Testis (tissue), 2 donors: ENCODE measurements at regions not wholly inside any gene's neighbourhood (a gene's known extent, or its start where the extent isn't known, plus 50 kb on each side); places are given as distances from the start of the nearest gene placed in this dataset.
"Not testable (repeated sequence)": the region's sequence is repeated elsewhere in the genome, so short reads cannot be mapped to it uniquely, and the experiment has no call there.

Experiments used
- DNase-seq: peaks from one replicate; pipeline ENCODE4 v3.0.0-alpha.2; 2019
- H3K27ac ChIP-seq, 2 donors: fragments of 200-600 bp; sonication (generic); one replicate each; pipeline ENCODE4 v1.5.1; 2019
- H3K27me3 ChIP-seq: fragments of 200-600 bp; sonication (generic); one replicate; pipeline ENCODE4 v1.5.1; 2019
- H3K36me3 ChIP-seq: fragments of 200-600 bp; sonication (generic); one replicate; pipeline ENCODE4 v1.5.1; 2017; ENCODE audit warnings: low read depth; ENCODE audit errors: missing control alignments
- H3K4me1 ChIP-seq: fragments of 200-600 bp; sonication (generic); one replicate; pipeline ENCODE4 v1.5.1; 2019
- H3K4me3 ChIP-seq, 2 donors: fragments of 200-600 bp; sonication (generic); one replicate each; pipeline ENCODE4 v1.5.1; 2017 to 2019
- H3K9me3 ChIP-seq: fragments of 200-600 bp; sonication (generic); one replicate; pipeline ENCODE4 v1.5.1; 2017
- POLR2A ChIP-seq: fragments of 450-650 bp; IDR thresholded peaks from one replicate; pipeline ENCODE4 v1.6.1; 2017; ENCODE audit warnings: antibody characterized with exemption, mild to moderate bottlenecking, moderate library complexity
- WGBS, 2 donors: methylation state at CpG; one replicate each; pipeline ENCODE4 v1.1.5; 2018; 5-methylcytosine and 5-hydroxymethylcytosine counted together
- intact Hi-C: fragments of 100-400 bp; cut with DNase I; formaldehyde crosslinking; loops from one replicate; pipeline ENCODE4 v1.15.1; 2023; ENCODE audit warnings: low total_unique reads
- TF ChIP-seq, protein P1 (sequence below), 3 experiments: fragments of 450-650 bp in 2 of 3; fragments of 200-600 bp in 1 of 3; sonication (generic) in 1 of 3; IDR thresholded peaks; one replicate each; pipeline ENCODE4 v1.5.1; 2016 to 2019; ENCODE audit warnings: antibody characterized with exemption in 3 of 3, mild to moderate bottlenecking in 2 of 3, moderate library complexity in 1 of 3

DNA sequence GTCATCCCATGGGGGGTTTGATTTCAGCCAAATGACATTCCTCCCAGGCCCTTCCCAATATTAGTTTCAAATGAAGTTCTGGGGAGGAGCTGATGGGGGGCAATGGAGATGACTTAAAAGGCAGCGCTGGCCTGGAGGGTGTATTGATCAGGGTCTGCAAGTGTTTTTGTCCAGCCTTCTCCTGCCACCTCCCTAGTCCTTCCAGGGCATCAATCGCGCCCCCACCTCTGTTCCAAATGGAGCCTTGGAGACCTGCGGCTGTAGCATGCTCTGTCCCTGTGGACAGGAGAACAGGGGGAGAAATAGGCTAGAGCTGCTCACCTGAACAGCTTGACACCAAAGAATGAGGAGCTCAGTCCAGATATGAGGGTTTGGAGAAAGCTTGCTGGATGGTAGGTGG, 386.8 kb upstream of the PODXL start:
- intact Hi-C loops: loop anchor here (10.0 kb wide), 1 partner anchor 642 kb away; no protein-coding TSS in a partner anchor
- Histone ChIP-seq H3K4me1 (peaks cover 5% of the 10 kb centered on the region), H3K9me3 (no peaks in the 10 kb centered on the region), H3K36me3 (no peaks in the 10 kb centered on the region), H3K27ac (no peak overlapping the region), H3K27me3 (no peaks in the 10 kb centered on the region), H3K4me3 (no peak overlapping the region)
- no peak for DNase-seq
- WGBS, 2 donors: 83 to 97% methylated on average over 4 of the region's 4 CpGs
- TF ChIP-seq, protein P1, sequence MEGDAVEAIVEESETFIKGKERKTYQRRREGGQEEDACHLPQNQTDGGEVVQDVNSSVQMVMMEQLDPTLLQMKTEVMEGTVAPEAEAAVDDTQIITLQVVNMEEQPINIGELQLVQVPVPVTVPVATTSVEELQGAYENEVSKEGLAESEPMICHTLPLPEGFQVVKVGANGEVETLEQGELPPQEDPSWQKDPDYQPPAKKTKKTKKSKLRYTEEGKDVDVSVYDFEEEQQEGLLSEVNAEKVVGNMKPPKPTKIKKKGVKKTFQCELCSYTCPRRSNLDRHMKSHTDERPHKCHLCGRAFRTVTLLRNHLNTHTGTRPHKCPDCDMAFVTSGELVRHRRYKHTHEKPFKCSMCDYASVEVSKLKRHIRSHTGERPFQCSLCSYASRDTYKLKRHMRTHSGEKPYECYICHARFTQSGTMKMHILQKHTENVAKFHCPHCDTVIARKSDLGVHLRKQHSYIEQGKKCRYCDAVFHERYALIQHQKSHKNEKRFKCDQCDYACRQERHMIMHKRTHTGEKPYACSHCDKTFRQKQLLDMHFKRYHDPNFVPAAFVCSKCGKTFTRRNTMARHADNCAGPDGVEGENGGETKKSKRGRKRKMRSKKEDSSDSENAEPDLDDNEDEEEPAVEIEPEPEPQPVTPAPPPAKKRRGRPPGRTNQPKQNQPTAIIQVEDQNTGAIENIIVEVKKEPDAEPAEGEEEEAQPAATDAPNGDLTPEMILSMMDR (IDR thresholded peaks at IDR 0.05): no peak
- TF ChIP-seq POLR2A: no peak

DNA sequence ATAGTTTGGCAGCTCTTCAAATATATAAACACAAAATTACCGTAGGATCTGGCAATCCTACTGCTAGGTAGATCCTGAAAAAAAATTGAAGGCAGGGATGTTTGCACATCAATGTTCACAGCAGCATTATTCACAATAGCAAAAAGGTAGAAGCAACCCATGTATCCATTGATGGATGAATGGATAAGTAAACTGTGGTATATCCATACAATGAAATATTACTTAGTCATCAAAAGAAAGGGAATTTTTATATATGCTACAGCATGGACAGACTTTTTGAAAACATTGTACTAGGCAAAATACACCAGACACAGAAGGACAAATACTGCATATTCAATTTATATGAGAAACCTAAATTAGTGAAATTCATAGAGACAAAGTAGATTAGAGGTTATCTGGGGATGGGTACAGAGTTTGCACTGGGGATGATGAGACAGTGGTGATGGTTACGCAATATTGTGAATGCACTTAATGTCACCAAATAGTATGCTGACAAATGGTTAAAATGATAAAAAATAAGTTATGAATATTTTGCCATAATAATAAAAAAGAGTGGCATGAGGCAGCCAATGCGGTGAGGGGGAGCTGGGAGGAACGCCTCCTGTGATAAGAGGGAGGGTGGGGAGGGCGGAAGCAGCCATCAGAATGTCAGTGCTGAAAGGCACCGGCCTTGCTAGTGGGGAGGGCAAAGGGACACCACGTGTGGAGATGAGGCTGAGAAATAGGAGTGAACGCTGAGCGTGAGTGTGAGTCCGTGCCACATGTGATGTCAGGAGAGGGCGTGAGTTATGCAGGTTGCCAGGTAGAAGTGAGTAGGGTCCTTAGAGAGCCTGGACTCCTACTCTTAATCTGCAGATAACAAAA, 386.1 kb upstream of the PODXL start:
- Histone ChIP-seq H3K36me3 (no peaks in the 10 kb centered on the region), H3K9me3 (no peaks in the 10 kb centered on the region), H3K27me3 (no peaks in the 10 kb centered on the region), H3K27ac (no peak overlapping the region), H3K4me3 (no peak overlapping the region), H3K4me1 (peaks cover 5% of the 10 kb centered on the region)
- WGBS, 2 donors: 82 to 90% methylated on average over 11 of the region's 11 CpGs
- no peak for DNase-seq
- TF ChIP-seq POLR2A: no peak
- TF ChIP-seq, protein P1 (IDR thresholded peaks at IDR 0.05): no peak
- intact Hi-C loops: loop anchor here (10.0 kb wide), 1 partner anchor 642 kb away; no protein-coding TSS in a partner anchor

DNA sequence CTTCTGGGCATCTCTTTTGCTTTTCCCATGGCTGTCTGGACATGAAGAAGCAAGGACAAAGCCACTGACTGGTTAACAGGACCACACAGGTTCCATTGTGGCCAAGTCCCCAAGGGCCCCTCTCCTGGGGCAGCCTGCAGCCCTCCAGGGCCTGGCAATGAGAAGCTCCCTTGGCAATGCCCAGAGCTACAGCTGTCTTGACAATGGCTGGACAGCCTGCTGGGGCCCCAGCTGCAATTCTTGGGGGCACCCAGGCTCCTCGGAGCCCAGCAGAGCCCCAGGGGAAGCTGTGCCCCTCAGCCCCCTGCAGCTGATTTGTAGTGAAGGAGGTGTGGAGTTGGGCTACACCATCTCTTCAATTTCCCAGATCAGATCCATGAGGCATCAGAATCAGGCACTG, 384.9 kb upstream of the PODXL start:
- Histone ChIP-seq H3K9me3 (no peaks in the 10 kb centered on the region), H3K4me1 (peaks cover 5% of the 10 kb centered on the region), H3K27me3 (no peaks in the 10 kb centered on the region), H3K27ac (no peak overlapping the region), H3K4me3 (no peak overlapping the region), H3K36me3 (no peaks in the 10 kb centered on the region)
- 64 to 83% methylated on average over 1 of the region's 1 CpG for WGBS, 2 donors
- no peak for DNase-seq
- intact Hi-C loops: loop anchor here (10.0 kb wide), 1 partner anchor 644 kb away; no protein-coding TSS in a partner anchor
- no peak for TF ChIP-seq POLR2A
- TF ChIP-seq, protein P1 (IDR thresholded peaks at IDR 0.05): no peak

DNA sequence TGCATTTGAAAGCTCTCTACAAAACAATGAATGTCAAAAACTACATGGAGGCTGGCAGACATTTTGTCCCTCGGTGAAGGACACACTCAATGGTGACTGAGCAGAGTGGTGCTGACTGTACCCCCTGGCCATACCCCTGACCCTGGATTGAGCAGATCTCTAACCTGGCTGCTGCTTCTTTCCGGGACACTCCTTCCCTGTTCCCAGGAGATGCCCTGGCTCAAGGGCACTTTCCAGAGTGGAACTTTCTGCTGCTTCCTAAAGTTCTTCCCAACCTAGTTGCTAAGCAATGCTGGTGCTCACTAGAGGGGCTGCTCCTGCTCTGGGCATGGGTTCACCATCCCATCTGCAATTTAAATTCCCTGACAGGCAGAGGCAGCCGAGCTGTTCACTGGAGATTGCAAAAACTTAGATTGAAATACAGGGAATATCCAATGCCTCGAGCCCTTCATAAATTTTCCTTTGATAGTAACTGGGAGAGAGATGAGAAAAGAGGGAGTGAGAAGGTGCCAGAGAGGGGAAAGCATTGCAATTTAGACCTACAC, 384.3 kb upstream of the PODXL start:
- no peaks in the 10 kb centered on the region for H3K9me3 ChIP-seq
- no peak overlapping the region for H3K27ac ChIP-seq
- no peak overlapping the region for H3K4me3 ChIP-seq
- TF ChIP-seq, protein P1 (IDR thresholded peaks at IDR 0.05): no peak
- no peak for TF ChIP-seq POLR2A
- no peak for DNase-seq
- no peaks in the 10 kb centered on the region for H3K36me3 ChIP-seq
- intact Hi-C loops: loop anchor here (10.0 kb wide), 1 partner anchor 644 kb away; no protein-coding TSS in a partner anchor
- H3K27me3 ChIP-seq: no peaks in the 10 kb centered on the region
- H3K4me1 ChIP-seq: peaks cover 3% of the 10 kb centered on the region
- 76 to 80% methylated on average over 4 of the region's 4 CpGs for WGBS, 2 donors

DNA sequence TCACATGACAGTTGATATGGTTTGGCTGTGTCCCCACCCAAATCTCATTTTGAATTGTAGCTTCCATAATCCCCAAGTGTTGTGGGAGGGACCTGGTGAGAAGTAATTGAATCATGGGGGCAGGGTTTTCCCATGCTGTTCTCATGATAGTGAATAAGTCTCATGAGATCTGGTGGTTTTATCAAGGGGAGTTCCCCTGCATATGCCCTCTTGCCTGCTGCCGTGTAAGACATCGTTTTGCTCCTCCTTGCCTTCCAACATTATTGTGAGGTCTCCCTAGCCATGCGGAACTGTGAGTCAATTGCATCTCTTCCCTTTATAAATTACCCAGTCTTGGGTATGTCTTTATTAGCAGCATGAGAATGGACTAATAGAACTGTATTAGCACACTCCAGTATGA, 382.4 kb upstream of the PODXL start:
- H3K4me1 ChIP-seq, H3K36me3 ChIP-seq, H3K4me3 ChIP-seq, H3K27me3 ChIP-seq, H3K9me3 ChIP-seq, H3K27ac ChIP-seq, DNase-seq, intact Hi-C loops: not testable (repeated sequence)
- WGBS, 2 donors: 79 to 87% methylated on average over 3 of the region's 3 CpGs
